HCT116 (cell line): ENCODE measurements at regions not wholly inside any gene's neighbourhood (a gene's known extent, or its start where the extent isn't known, plus 50 kb on each side); places are given as distances from the start of the nearest gene placed in this dataset.

Experiments
- ATAC-seq: fragments of 200-7000 bp; cut with Tn5 transposase; 2 replicates; pipeline ENCODE4 v1.9.1; 2020; ENCODE audit warnings: mild to moderate bottlenecking, moderate library complexity
- BruUV-seq: library from RNA; stranded (reverse); fragments of 400-500 nt; replicated peaks from 2 replicates; lab custom pipeline; 2021; lab: Mats Ljungman, UMichigan
- CTCF ChIA-PET: fragments of 300-600 bp; sonication (Branson Sonifier 250); formaldehyde crosslinking; loops from one replicate; lab custom pipeline; 2021; ENCODE audit warnings: antibody characterized with exemption; lab: Charles Lee
- POLR2A ChIA-PET: fragments of 300-600, 350-600 bp; sonication (Branson Sonifier 250); formaldehyde crosslinking; loops from one replicate; lab custom pipeline; 2021; ENCODE audit warnings: antibody characterized with exemption; lab: Charles Lee
- RAD21 ChIA-PET, 2 experiments: fragments of 300-600 bp; sonication (Branson Sonifier 250); formaldehyde crosslinking; loops; one replicate each; lab custom pipeline; 2023; ENCODE audit warnings: low total read pairs in 2 of 2; ENCODE audit not compliant: uncharacterized antibody in 2 of 2, unreplicated experiment in 2 of 2, low non-redundant PET in 1 of 2; lab: Charles Lee
- DNase-seq: peaks from one replicate; pipeline ENCODE4 v3.0.0-alpha.2; 2010; ENCODE audit warnings: low read depth, low spot score
- H2AFZ ChIP-seq: fragments of 200-600 bp; shearing (Covaris generic), sonication (generic); 2 replicates; pipeline ENCODE4 v1.6.1; 2017; ENCODE audit warnings: low read depth, mixed run types, mixed read lengths, antibody characterized with exemption, low read length; ENCODE audit not compliant: poor library complexity, severe bottlenecking
- H3K27ac ChIP-seq: 2 replicates; pipeline ENCODE4 v1.5.1; 2012; ENCODE audit warnings: low read depth, low read length
- H3K27me3 ChIP-seq: fragments of 200-600 bp; sonication (generic); 2 replicates; pipeline ENCODE4 v1.6.1; 2016; ENCODE audit warnings: mixed run types, low read length, mixed read lengths; ENCODE audit not compliant: insufficient read depth
- H3K36me3 ChIP-seq, 2 experiments: fragments of 200-500 bp in 1 of 2; fragments of 200-600 bp in 1 of 2; sonication (Bioruptor generic) in 1 of 2; sonication (generic) in 1 of 2; 2 replicates each; pipeline versions ENCODE4 v1.5.1 to v1.6.1; 2014 to 2016; ENCODE audit warnings: low read length in 2 of 2, inconsistent platforms in 1 of 2, mixed read lengths in 1 of 2, mixed run types in 1 of 2; ENCODE audit not compliant: insufficient read depth in 2 of 2, control insufficient read depth in 1 of 2
- H3K4me1 ChIP-seq, 2 experiments: fragments of 200-600 bp in 1 of 2; sonication (generic) in 1 of 2; 2 replicates each; pipeline versions ENCODE4 v1.5.1 to v1.6.1; 2012 to 2017; ENCODE audit warnings: low read length in 2 of 2, inconsistent platforms in 1 of 2, mild to moderate bottlenecking in 1 of 2, mixed read lengths in 1 of 2, mixed run types in 1 of 2, moderate library complexity in 1 of 2; ENCODE audit not compliant: insufficient read depth in 2 of 2, control insufficient read depth in 1 of 2
- H3K4me2 ChIP-seq: fragments of 200-600 bp; sonication (generic); 2 replicates; pipeline ENCODE4 v1.6.1; 2017; ENCODE audit warnings: mixed run types, low read length, mixed read lengths
- H3K4me3 ChIP-seq, 2 experiments: fragments of 200-600 bp in 1 of 2; sonication (generic) in 1 of 2; replicated peaks in 1 of 2; 2 replicates each; pipeline ENCODE4 v1.5.1; 2011 to 2016; ENCODE audit warnings: low read length in 2 of 2, control low read depth in 1 of 2, low read depth in 1 of 2, mild to moderate bottlenecking in 1 of 2, mixed read lengths in 1 of 2, mixed run types in 1 of 2
- H3K79me2 ChIP-seq: fragments of 200-600 bp; sonication (generic); 2 replicates; pipeline ENCODE4 v1.6.1; 2017; ENCODE audit warnings: mild to moderate bottlenecking, mixed run types, low read length, moderate library complexity, mixed read lengths; ENCODE audit not compliant: insufficient read depth
- H3K9ac ChIP-seq: fragments of 200-600 bp; sonication (generic); 2 replicates; pipeline ENCODE4 v1.6.1; 2016; ENCODE audit warnings: low read length, mixed read lengths
- H3K9me2 ChIP-seq: fragments of 200-600 bp; sonication (generic), shearing (Covaris generic); 2 replicates; pipeline ENCODE4 v1.6.1; 2017; ENCODE audit warnings: mixed run types, mild to moderate bottlenecking, moderate library complexity; ENCODE audit not compliant: insufficient read depth
- H3K9me3 ChIP-seq, 2 experiments: fragments of 200-500 bp in 1 of 2; fragments of 200-600 bp in 1 of 2; sonication (Bioruptor generic) in 1 of 2; sonication (generic) in 1 of 2; 2 replicates each; pipeline ENCODE4 v1.6.1; 2014 to 2017; ENCODE audit warnings: low read length in 2 of 2, mixed read lengths in 2 of 2, inconsistent platforms in 1 of 2, low read depth in 1 of 2, mild to moderate bottlenecking in 1 of 2, mixed run types in 1 of 2, moderate library complexity in 1 of 2; ENCODE audit not compliant: control insufficient read depth in 1 of 2, insufficient read depth in 1 of 2
- H4K20me1 ChIP-seq: fragments of 200-600 bp; sonication (generic), shearing (Covaris generic); 2 replicates; pipeline ENCODE4 v1.6.1; 2017; ENCODE audit warnings: mixed run types, mild to moderate bottlenecking, moderate library complexity; ENCODE audit not compliant: insufficient read depth
- ATF3 ChIP-seq: IDR thresholded peaks from 2 replicates; pipeline ENCODE4 v1.6.1; 2012
- CEBPB ChIP-seq: IDR thresholded peaks from 2 replicates; pipeline ENCODE4 v1.6.1; 2012; ENCODE audit warnings: low read depth
- CTCF ChIP-seq, 3 experiments: fragments of 200-600 bp in 1 of 3; sonication (generic) in 1 of 3; IDR thresholded peaks in 2 of 3; conservative IDR thresholded peaks in 1 of 3; 2 replicates each; pipeline ENCODE4 v1.5.1; 2012 to 2017; ENCODE audit warnings: low read depth in 2 of 3, low read length in 2 of 3, antibody characterized with exemption in 1 of 3, borderline replicate concordance in 1 of 3, control low read depth in 1 of 3, mild to moderate bottlenecking in 1 of 3, mixed read lengths in 1 of 3, mixed run types in 1 of 3, moderate library complexity in 1 of 3; ENCODE audit not compliant: insufficient read depth in 1 of 3
- EGR1 ChIP-seq: IDR thresholded peaks from 2 replicates; pipeline ENCODE4 v1.6.1; 2012; ENCODE audit warnings: low read depth
- EZH2 ChIP-seq: fragments of 200-600 bp; sonication (generic); IDR thresholded peaks from 2 replicates; pipeline ENCODE4 v1.6.1; 2017; ENCODE audit warnings: antibody characterized with exemption, mixed run types
- EZH2phosphoT487 ChIP-seq: fragments of 200-600 bp; IDR thresholded peaks from 2 replicates; pipeline ENCODE4 v1.6.1; 2018; ENCODE audit warnings: antibody characterized with exemption, borderline replicate concordance
- POLR2A ChIP-seq: IDR thresholded peaks from 2 replicates; pipeline ENCODE4 v1.7.0; 2011; ENCODE audit warnings: borderline replicate concordance; ENCODE audit not compliant: insufficient read depth, insufficient read length; ENCODE audit errors: extremely low read depth
- POLR2AphosphoS5 ChIP-seq: IDR thresholded peaks from 2 replicates; pipeline ENCODE4 v1.6.1; 2011; ENCODE audit warnings: mild to moderate bottlenecking, low read depth, low read length, moderate library complexity
- RAD21 ChIP-seq: IDR thresholded peaks from 2 replicates; pipeline ENCODE4 v1.6.1; 2012; ENCODE audit warnings: low read depth, mild to moderate bottlenecking
- REST ChIP-seq: IDR thresholded peaks from 2 replicates; pipeline ENCODE4 v1.6.1; 2012; ENCODE audit warnings: low read depth
- SIN3A ChIP-seq: IDR thresholded peaks from 2 replicates; pipeline ENCODE4 v1.6.1; 2012; ENCODE audit warnings: low read depth
- SP1 ChIP-seq: IDR thresholded peaks from 2 replicates; pipeline ENCODE4 v1.6.1; 2012; ENCODE audit warnings: low read depth
- SRF ChIP-seq: IDR thresholded peaks from 2 replicates; pipeline ENCODE4 v1.6.1; 2012; ENCODE audit warnings: low read depth
- YY1 ChIP-seq: IDR thresholded peaks from 2 replicates; pipeline ENCODE4 v1.6.1; 2011; ENCODE audit warnings: low read length, low read depth, moderate library complexity, mild to moderate bottlenecking; ENCODE audit not compliant: insufficient replicate concordance; ENCODE audit errors: extremely low read depth
- ZFX ChIP-seq: fragments of 450-650 bp; IDR thresholded peaks from 2 replicates; pipeline ENCODE4 v1.6.1; 2017
- ZNF274 ChIP-seq: fragments of 200-500 bp; sonication (Bioruptor generic); IDR thresholded peaks from 2 replicates; pipeline ENCODE4 v1.6.1; 2014; ENCODE audit warnings: mild to moderate bottlenecking, low read depth, low read length, inconsistent platforms
- intact Hi-C: fragments of 100-400 bp; cut with micrococcal nuclease; formaldehyde crosslinking; loops from 2 replicates; pipeline ENCODE4 v1.10.0; 2022
- TF ChIP-seq, protein P1 (sequence below): IDR thresholded peaks from 2 replicates; pipeline ENCODE4 v1.6.1; 2012
- TF ChIP-seq, protein P2 (sequence below): IDR thresholded peaks from 2 replicates; pipeline ENCODE4 v1.6.1; 2011; ENCODE audit warnings: mild to moderate bottlenecking, low read length, moderate library complexity; ENCODE audit not compliant: insufficient replicate concordance; ENCODE audit errors: extremely low read depth

DNA sequence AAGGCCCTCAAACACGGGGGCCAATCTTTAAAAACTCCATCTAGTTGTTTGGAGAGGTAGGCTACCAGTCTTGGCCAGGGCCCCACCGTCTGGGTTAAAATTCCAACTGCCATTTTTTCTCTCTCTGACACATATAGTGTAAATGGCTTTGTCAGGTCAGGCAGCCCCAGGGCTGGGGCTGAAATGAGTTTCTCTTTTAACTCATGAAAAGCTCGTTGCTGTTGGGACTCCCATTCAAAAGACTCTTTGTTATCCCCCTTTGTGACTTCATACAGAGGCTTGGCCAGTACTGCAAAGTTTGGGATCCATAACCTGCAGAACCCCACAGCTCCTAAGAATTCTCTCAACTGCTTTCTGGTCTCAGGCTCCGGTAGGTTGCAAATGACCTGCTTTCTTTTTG is 99.4 kb upstream of the SLC1A4 start:
- no peak overlapping the region for H2AFZ ChIP-seq
- peaks cover 0 to 6% of the 10 kb centered on the region in 2 experiments; a peak in 1 of 4 replicates for H3K4me1 ChIP-seq
- no peaks in the 10 kb centered on the region for H3K36me3 ChIP-seq
- no peak overlapping the region for H3K27ac ChIP-seq
- no TSS peak for BruUV-seq
- RAD21 ChIA-PET = interaction anchor here in 1 of 2 experiments (0.6 kb wide), 1 partner anchor 120 kb away, joined by 3 read pairs; no protein-coding TSS in a partner anchor
- no peaks in the 10 kb centered on the region for H3K79me2 ChIP-seq
- H3K9me3 ChIP-seq = peaks cover 0 to 11% of the 10 kb centered on the region in 2 experiments; a peak in 1 of 4 replicates
- no peaks in the 10 kb centered on the region for H4K20me1 ChIP-seq
- intact Hi-C loops = no loop called here
- no peak overlapping the region for H3K9ac ChIP-seq
- H3K27me3 ChIP-seq = no peaks in the 10 kb centered on the region
- POLR2A ChIA-PET = no interaction called here
- H3K9me2 ChIP-seq = no peaks in the 10 kb centered on the region
- CTCF ChIA-PET = interaction anchor here (1.4 to 1.6 kb wide), 2 partner anchors 294 to 558 kb away, joined by 5 to 16 read pairs; no protein-coding TSS in a partner anchor
- DNase-seq (no peak), ATAC-seq (no peak)
- no peak overlapping the region for H3K4me3 ChIP-seq
- no peak overlapping the region for H3K4me2 ChIP-seq
- no peak for TF ChIP-seq EZH2
- TF ChIP-seq RAD21 = no peak
- no peak for TF ChIP-seq ATF3
- TF ChIP-seq ZFX = no peak
- no peak for TF ChIP-seq EGR1
- TF ChIP-seq SP1 = no peak
- no peak for TF ChIP-seq REST
- no peak for TF ChIP-seq POLR2A
- TF ChIP-seq ZNF274 = no peak
- TF ChIP-seq EZH2phosphoT487 = no peak
- TF ChIP-seq CTCF (IDR thresholded peaks at IDR 0.05 in 2 of 3, conservative IDR thresholded peaks at IDR 0.05 in 1 of 3; ENCODE audit: borderline replicate concordance in 1 of 3, insufficient read depth in 1 of 3, low read depth in 2 of 3, low read length in 2 of 3) = no peak
- no peak for TF ChIP-seq CEBPB
- TF ChIP-seq SRF = no peak
- TF ChIP-seq, protein P1, sequence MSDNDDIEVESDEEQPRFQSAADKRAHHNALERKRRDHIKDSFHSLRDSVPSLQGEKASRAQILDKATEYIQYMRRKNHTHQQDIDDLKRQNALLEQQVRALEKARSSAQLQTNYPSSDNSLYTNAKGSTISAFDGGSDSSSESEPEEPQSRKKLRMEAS = no peak
- TF ChIP-seq YY1 = no peak
- no peak for TF ChIP-seq POLR2AphosphoS5
- no peak for TF ChIP-seq SIN3A
- TF ChIP-seq, protein P2, sequence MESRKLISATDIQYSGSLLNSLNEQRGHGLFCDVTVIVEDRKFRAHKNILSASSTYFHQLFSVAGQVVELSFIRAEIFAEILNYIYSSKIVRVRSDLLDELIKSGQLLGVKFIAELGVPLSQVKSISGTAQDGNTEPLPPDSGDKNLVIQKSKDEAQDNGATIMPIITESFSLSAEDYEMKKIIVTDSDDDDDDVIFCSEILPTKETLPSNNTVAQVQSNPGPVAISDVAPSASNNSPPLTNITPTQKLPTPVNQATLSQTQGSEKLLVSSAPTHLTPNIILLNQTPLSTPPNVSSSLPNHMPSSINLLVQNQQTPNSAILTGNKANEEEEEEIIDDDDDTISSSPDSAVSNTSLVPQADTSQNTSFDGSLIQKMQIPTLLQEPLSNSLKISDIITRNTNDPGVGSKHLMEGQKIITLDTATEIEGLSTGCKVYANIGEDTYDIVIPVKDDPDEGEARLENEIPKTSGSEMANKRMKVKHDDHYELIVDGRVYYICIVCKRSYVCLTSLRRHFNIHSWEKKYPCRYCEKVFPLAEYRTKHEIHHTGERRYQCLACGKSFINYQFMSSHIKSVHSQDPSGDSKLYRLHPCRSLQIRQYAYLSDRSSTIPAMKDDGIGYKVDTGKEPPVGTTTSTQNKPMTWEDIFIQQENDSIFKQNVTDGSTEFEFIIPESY = no peak
